ENCODE measurements at regions not wholly inside any gene's neighbourhood (a gene's known extent, or its start where the extent isn't known, plus 50 kb on each side); places are given as distances from the start of the nearest gene placed in this dataset.

DNA sequence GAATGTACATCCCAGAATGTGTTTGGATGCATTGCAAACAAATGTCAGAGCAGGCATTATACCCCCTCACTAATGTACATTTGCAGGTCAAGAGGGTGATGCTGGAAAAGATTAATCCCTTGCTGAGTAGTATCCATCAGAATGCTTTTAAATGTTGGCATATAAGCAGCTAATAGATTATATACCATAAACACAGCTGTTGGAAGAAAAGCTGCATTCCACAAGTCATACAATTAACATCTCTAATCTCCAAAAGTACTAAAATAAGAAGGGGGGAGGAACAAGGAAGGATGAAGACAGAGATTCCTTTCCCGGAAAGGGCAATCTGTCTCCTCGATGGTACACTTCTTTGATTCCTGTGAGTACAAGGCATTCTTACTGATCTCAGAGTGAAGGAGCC, 445.7 kb upstream of the CDIN1 start:
- DNase-seq (ENCODE audit: low spot score): no peak
- POLR2A ChIA-PET (ENCODE audit: low non-redundant PET): no interaction called here
- CTCF ChIA-PET: interaction anchor here (0.9 kb wide), 1 partner anchor 1767 kb away, joined by 3 read pairs; no protein-coding TSS in a partner anchor
- TF ChIP-seq, protein P1, sequence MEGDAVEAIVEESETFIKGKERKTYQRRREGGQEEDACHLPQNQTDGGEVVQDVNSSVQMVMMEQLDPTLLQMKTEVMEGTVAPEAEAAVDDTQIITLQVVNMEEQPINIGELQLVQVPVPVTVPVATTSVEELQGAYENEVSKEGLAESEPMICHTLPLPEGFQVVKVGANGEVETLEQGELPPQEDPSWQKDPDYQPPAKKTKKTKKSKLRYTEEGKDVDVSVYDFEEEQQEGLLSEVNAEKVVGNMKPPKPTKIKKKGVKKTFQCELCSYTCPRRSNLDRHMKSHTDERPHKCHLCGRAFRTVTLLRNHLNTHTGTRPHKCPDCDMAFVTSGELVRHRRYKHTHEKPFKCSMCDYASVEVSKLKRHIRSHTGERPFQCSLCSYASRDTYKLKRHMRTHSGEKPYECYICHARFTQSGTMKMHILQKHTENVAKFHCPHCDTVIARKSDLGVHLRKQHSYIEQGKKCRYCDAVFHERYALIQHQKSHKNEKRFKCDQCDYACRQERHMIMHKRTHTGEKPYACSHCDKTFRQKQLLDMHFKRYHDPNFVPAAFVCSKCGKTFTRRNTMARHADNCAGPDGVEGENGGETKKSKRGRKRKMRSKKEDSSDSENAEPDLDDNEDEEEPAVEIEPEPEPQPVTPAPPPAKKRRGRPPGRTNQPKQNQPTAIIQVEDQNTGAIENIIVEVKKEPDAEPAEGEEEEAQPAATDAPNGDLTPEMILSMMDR (conservative IDR thresholded peaks at IDR 0.05; ENCODE audit: low read depth): no peak
- H3K27ac ChIP-seq: no peak overlapping the region

DNA sequence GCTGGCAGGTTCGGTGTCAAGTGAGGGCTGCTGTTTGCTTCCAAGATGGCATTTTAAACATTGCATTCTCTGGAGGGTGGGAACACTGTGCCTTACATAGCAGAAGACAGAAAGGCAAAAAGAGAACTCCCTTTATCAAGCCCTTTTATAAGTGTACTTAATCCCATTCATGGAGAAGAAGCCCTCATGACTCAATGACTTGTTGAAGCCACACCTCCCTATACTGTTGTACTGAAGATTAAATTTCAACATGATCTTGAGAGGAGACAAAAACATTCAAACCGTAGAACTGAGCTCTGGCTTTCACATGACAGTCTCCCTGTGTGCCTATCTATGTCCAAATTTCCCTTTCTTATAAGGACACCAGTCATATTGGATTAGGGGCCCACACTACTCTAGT, 443.4 kb upstream of the CDIN1 start:
- POLR2A ChIA-PET (ENCODE audit: low non-redundant PET): no interaction called here
- TF ChIP-seq, protein P1 (conservative IDR thresholded peaks at IDR 0.05; ENCODE audit: low read depth): no peak
- CTCF ChIA-PET: no interaction called here
- DNase-seq (ENCODE audit: low spot score): no peak
- no peak overlapping the region for H3K27ac ChIP-seq

DNA sequence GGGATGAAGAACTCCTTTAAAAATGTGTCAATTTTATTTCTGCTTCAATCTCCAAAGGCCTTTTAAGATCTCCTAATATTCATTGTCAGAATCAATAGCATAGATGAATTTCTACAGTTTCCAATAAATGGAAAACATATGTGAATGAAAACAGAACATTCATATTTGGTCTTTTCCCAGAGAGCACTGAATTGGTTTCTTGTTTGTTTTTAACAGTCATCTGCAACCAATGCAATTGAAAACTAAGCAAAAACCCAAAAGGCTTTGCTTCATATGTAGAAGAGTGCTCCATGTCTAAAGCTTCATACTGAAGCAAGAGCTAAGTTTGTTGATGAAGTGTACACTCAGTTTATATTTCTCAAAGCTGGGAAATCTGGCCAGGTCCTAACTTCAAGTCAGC, 426.5 kb upstream of the CDIN1 start:
- POLR2A ChIA-PET (ENCODE audit: low non-redundant PET): no interaction called here
- no peak overlapping the region for H3K27ac ChIP-seq
- CTCF ChIA-PET: interaction anchor here (0.5 kb wide), 1 partner anchor 12 kb away, joined by 4 read pairs; no protein-coding TSS in a partner anchor
- TF ChIP-seq, protein P1 (conservative IDR thresholded peaks at IDR 0.05; ENCODE audit: low read depth): no peak
- no peak for DNase-seq (ENCODE audit: low spot score)

DNA sequence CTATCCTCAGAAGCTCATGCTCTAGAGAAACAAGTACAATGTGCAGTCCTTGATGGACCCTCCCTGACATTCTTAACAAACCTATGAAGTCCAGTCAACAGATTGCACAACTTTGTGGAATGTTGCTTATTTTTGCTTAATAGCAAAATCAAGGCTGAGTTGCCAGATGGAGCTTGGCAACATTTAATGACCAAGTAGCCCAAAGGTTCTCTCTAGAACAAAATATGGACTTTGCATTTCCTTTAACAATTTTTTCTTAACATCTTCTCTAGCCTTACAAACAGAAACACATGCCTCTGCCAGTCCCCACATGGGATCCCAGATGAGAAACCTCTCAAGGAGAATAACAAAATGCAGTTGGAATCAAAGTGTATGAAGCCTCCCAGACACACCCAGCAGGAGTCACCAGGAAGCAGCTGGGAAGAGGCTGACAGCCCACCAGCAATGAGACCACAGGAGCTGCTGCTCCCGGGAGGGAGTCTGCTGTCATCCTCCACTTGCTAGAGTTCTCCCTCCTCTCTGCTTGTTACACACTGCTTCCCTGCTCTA, 422.5 kb upstream of the CDIN1 start:
- no peak overlapping the region for H3K27ac ChIP-seq
- POLR2A ChIA-PET (ENCODE audit: low non-redundant PET): no interaction called here
- TF ChIP-seq, protein P1 (conservative IDR thresholded peaks at IDR 0.05; ENCODE audit: low read depth): no peak
- CTCF ChIA-PET: interaction anchor here (0.6 kb wide), 2 partner anchors 9 to 28 kb away, joined by 3 to 4 read pairs; no protein-coding TSS in a partner anchor
- no peak for DNase-seq (ENCODE audit: low spot score)

DNA sequence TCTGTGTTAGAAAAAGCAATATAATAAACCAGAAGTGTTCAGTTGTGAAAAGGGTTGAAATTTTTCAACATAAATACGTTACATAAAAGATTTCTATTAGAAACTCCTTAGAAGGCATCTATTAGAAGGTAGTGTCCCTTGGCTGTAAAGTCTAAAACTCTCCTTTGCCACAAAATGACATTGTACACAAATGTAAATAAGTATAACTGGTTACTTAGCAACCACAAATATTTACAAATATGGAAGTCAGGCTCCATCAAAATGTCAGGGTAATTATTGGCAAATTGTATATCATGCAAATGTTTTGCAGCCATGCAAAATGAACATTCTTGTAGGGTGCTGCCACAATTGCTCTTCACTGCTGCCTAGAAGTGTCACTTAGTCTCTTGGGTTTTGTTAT, 419.1 kb upstream of the CDIN1 start:
- ChIA-PET CTCF (no interaction called here), POLR2A (ENCODE audit: low non-redundant PET) (no interaction called here)
- TF ChIP-seq, protein P1 (conservative IDR thresholded peaks at IDR 0.05; ENCODE audit: low read depth): no peak
- H3K27ac ChIP-seq: no peak overlapping the region
- DNase-seq (ENCODE audit: low spot score): no peak

DNA sequence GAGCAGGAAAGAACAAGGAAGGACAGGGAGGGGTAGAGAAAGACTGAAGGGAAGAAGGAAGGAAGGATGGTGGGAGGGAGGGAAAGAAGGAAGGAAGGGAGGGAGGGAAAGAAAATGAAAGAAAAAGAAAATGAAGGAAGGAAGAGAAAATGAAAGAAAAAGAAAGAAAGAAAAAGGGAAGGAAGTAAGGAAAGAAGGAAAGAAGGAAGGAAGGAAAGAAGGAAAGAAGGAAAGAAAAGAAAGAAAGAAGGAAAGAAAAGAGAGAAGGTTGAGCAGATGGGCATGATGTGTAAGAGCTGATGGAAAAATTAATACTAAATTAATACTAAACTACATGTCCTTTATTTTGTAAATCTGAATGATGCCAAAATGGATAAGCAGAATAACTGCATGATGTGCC, 418.3 kb upstream of the CDIN1 start:
- CTCF ChIA-PET: no interaction called here
- H3K27ac ChIP-seq: no peak overlapping the region
- DNase-seq (ENCODE audit: low spot score): no peak
- POLR2A ChIA-PET (ENCODE audit: low non-redundant PET): no interaction called here
- TF ChIP-seq, protein P1 (conservative IDR thresholded peaks at IDR 0.05; ENCODE audit: low read depth): no peak
